Activated T-cell treated with anti-CD3 and anti-CD28 coated beads, Interleukin-2, amount 50 U/mL, for 24 hours (primary cell): ENCODE measurements at regions not wholly inside any gene's neighbourhood (a gene's known extent, or its start where the extent isn't known, plus 50 kb on each side); places are given as distances from the start of the nearest gene placed in this dataset.

Experiments
- DNase-seq: peaks from one replicate; pipeline ENCODE4 v3.0.0-alpha.2; 2020
- H3K27ac Mint-ChIP-seq: 2 replicates; pipeline ENCODE4 v1.8.0; 2020; ENCODE audit warnings: mild to moderate bottlenecking, mixed read lengths
- H3K27me3 Mint-ChIP-seq: 2 replicates; pipeline ENCODE4 v1.8.0; 2020; ENCODE audit warnings: mixed read lengths
- H3K36me3 Mint-ChIP-seq: 2 replicates; pipeline ENCODE4 v1.8.0; 2020; ENCODE audit warnings: low read depth, mixed read lengths
- H3K4me1 Mint-ChIP-seq: 2 replicates; pipeline ENCODE4 v1.8.0; 2020; ENCODE audit warnings: low read depth, mixed read lengths
- H3K4me3 Mint-ChIP-seq: 2 replicates; pipeline ENCODE4 v1.8.0; 2020; ENCODE audit warnings: mild to moderate bottlenecking, moderate library complexity, mixed read lengths
- H3K9me3 Mint-ChIP-seq: 2 replicates; pipeline ENCODE4 v1.8.0; 2020; ENCODE audit warnings: mixed read lengths

DNA sequence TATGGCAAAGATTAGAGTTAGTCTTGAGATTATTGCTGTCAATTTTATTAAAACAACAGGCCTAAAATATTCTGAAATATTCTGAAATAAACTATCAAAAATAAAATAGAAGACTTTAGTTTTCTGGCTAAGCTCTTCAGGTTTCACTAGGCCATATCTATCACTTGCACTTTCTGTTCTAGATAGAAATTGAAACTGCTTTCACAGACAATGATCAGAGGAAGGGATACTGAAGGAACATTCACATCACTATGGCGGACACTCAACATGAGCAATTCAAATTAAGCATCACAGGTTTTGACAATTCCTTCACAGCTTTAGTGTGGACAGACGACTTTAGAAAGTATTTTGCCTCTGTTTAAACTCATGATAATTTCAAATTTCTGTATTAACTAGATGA, 586.4 kb upstream of the REG3G start:
- Mint-ChIP-seq H3K27me3 (no peaks in the 10 kb centered on the region), H3K36me3 (no peaks in the 10 kb centered on the region), H3K4me1 (no peaks in the 10 kb centered on the region), H3K4me3 (no peak overlapping the region), H3K27ac (no peak overlapping the region), H3K9me3 (peaks cover 12% of the 10 kb centered on the region)
- no peak for DNase-seq

DNA sequence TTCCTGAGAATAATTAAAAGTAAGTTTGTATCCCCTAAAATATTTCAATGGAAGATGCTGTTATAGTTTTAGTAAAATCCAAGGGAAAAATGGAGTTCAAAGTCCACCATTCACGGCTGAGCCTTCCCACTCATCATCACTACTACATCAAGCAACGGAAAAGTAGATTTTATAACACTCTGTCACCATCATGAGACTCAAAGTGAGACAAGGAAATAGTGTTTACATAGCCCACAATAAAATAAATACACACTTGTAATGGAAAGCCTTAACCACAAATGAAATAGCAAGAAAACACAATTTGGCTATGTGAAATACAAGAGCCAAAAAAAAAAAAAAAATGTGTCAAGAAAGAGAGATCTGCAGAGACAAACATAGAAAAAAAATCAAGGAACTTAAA, 569.9 kb upstream of the REG3G start:
- H3K4me3 Mint-ChIP-seq: no peak overlapping the region
- no peaks in the 10 kb centered on the region for H3K4me1 Mint-ChIP-seq
- peaks cover 34% of the 10 kb centered on the region for H3K9me3 Mint-ChIP-seq
- H3K27me3 Mint-ChIP-seq: no peaks in the 10 kb centered on the region
- no peak for DNase-seq
- no peaks in the 10 kb centered on the region for H3K36me3 Mint-ChIP-seq
- H3K27ac Mint-ChIP-seq: no peak overlapping the region

DNA sequence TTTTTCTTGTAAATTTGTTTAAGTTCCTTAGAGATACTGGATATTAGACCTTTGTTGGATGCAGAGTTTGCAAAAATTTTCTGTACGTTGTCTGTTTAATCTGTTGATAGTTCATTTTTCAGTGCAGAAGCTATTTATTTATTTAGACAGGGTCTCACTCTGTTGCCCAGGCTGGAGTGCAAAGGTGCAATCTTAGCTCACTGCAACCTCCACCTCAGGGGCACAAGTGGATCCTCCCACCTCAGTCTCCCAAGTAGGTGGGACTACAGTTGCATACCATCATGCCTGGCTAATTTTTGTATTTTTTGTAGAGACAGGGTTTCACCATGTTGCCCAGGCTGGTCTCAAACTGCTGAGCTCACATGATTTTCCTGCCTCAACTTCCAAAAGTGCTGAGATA, 568.2 kb upstream of the REG3G start:
- H3K9me3 Mint-ChIP-seq: peaks cover 42% of the 10 kb centered on the region
- H3K27me3 Mint-ChIP-seq: no peaks in the 10 kb centered on the region
- H3K4me3 Mint-ChIP-seq: no peak overlapping the region
- no peak for DNase-seq
- H3K4me1 Mint-ChIP-seq: no peaks in the 10 kb centered on the region
- H3K36me3 Mint-ChIP-seq: no peaks in the 10 kb centered on the region
- no peak overlapping the region for H3K27ac Mint-ChIP-seq

DNA sequence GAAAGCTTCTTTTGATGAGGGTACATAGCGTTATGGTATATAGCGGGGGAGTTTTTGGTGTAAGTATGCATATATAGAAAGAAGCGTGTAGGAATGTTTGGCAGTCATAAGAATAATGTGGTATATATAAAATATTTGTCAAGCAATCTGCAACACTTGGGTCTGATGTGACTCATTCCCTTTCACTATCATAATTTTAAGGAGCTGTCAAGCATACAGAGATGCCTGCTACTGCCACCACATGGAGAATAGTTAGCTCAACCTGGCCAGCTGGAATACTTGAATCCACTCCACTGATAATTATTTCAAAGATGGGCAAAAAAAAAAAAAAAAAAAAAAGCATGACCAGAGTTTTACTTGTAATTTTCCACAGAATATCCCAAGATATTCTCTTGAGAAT, 559.8 kb upstream of the REG3G start:
- no peaks in the 10 kb centered on the region for H3K36me3 Mint-ChIP-seq
- no peak for DNase-seq
- no peaks in the 10 kb centered on the region for H3K27me3 Mint-ChIP-seq
- H3K4me3 Mint-ChIP-seq: no peak overlapping the region
- no peak overlapping the region for H3K27ac Mint-ChIP-seq
- H3K4me1 Mint-ChIP-seq: no peaks in the 10 kb centered on the region
- H3K9me3 Mint-ChIP-seq: peaks cover 23% of the 10 kb centered on the region

DNA sequence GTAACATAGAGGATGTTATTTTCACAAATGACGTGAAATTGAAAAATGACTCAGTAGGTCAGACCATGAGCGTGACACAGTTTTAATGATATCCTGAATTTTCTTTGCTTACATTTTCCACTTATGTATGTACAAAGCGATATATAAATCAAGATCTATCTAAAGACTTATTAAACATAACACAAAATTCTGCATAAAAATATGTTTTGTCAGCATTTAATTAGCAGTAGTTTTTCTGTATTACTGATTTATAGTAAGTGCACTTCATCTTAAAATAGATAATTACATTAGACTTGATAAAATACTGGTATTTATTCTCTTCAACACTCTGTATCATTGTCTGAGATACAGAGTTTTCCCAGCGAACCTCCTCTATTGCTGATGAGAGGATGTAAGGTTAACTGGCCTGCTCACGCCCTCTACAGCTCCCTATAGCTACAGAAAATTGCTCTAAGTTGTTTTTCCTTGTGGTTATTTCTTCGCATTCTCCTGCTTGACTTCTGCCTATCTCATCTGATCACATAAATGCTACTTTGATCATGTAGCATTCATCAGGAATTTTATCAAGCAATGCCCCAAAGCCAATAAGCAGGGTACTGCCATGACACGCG, 548.8 kb upstream of the REG3G start:
- DNase-seq: no peak
- Mint-ChIP-seq H3K4me3 (no peak overlapping the region), H3K36me3 (no peaks in the 10 kb centered on the region), H3K4me1 (no peaks in the 10 kb centered on the region), H3K27me3 (no peaks in the 10 kb centered on the region), H3K9me3 (peaks cover 13% of the 10 kb centered on the region), H3K27ac (no peak overlapping the region)

DNA sequence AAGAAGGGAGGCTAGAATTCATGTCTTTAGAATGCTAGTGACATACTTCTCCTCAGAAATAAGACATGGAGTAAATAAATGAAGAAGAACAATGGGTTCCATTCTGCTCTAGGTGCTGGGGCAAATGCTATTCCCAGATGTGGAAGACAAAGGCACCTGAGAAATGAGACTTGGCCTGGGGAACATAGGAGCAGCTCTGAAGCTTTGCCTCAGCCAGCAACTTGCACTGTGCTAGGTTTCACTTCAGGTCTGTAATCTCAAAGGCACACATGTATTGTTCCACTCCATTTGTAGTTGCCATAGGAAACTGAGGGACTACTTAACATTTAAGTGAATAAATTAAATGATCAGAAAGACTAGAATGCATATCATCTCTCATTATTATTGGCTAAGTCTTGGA, 538.9 kb upstream of the REG3G start:
- H3K4me1 Mint-ChIP-seq: no peaks in the 10 kb centered on the region
- no peak for DNase-seq
- H3K27ac Mint-ChIP-seq: no peak overlapping the region
- H3K36me3 Mint-ChIP-seq: no peaks in the 10 kb centered on the region
- H3K9me3 Mint-ChIP-seq: peaks cover 22% of the 10 kb centered on the region
- no peak overlapping the region for H3K4me3 Mint-ChIP-seq
- H3K27me3 Mint-ChIP-seq: no peaks in the 10 kb centered on the region

DNA sequence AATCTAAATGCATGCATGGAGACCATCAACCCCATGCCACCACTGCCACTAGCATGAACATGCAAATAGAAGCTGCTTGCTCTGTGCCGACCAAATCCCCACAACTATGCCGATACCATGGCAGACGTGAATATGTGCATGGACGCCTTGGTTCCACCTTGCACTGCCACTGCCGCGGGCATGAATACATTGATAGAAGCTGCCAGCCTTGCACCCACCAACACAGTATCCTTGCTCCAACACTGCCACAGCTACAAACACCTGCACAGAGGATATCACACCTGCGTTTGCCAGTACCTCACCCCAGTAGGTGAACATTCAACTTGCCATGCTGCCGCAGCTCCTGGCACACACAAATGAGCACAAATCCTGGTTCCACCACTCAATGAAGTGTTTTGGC, 527.4 kb upstream of the REG3G start:
- no peaks in the 10 kb centered on the region for H3K27me3 Mint-ChIP-seq
- DNase-seq: no peak
- peaks cover 43% of the 10 kb centered on the region for H3K9me3 Mint-ChIP-seq
- no peaks in the 10 kb centered on the region for H3K36me3 Mint-ChIP-seq
- no peak overlapping the region for H3K4me3 Mint-ChIP-seq
- H3K27ac Mint-ChIP-seq: no peak overlapping the region
- H3K4me1 Mint-ChIP-seq: no peaks in the 10 kb centered on the region

DNA sequence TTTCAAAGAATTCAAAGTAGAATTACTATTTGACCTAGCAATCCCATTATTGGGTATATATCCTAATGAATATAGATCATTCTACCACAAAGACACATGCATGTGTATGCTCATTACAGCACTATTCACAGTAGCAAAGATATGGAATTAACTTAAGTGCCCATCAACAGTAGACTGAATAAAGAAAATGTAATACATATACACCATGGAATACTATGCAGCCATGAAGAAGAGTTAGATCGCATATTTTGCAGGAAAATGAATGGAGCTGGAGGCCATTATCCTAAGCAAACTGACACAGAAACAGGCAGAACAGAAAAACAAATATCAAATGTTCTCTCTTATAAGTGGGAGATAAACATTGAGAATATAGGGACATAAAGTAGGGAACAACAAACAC, 519.2 kb upstream of the REG3G start:
- peaks cover 47% of the 10 kb centered on the region for H3K9me3 Mint-ChIP-seq
- no peak for DNase-seq
- no peaks in the 10 kb centered on the region for H3K36me3 Mint-ChIP-seq
- H3K4me3 Mint-ChIP-seq: no peak overlapping the region
- no peaks in the 10 kb centered on the region for H3K27me3 Mint-ChIP-seq
- H3K4me1 Mint-ChIP-seq: no peaks in the 10 kb centered on the region
- no peak overlapping the region for H3K27ac Mint-ChIP-seq

DNA sequence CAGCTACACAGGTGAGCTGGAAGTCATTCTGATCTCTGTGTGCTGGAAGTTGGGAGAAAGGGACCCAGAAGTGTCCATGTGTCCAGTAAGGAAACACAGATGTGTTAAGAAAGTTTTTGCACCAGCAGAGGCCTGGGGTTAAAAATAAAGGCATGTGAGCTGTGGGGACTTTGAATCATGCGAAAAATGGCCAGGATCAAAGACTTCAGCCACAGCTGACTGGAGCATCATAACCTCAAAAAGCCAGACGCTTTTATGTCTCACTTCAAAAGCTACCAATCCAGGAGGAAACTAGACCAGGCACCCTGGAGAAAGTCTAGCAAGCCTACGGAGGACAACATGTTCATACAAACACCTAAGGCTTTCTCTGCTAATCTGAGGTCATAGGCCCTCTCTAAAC, 503.6 kb upstream of the REG3G start:
- no peaks in the 10 kb centered on the region for H3K4me1 Mint-ChIP-seq
- H3K4me3 Mint-ChIP-seq: no peak overlapping the region
- no peaks in the 10 kb centered on the region for H3K36me3 Mint-ChIP-seq
- peaks cover 23% of the 10 kb centered on the region for H3K9me3 Mint-ChIP-seq
- H3K27me3 Mint-ChIP-seq: no peaks in the 10 kb centered on the region
- DNase-seq: no peak
- H3K27ac Mint-ChIP-seq: no peak overlapping the region

DNA sequence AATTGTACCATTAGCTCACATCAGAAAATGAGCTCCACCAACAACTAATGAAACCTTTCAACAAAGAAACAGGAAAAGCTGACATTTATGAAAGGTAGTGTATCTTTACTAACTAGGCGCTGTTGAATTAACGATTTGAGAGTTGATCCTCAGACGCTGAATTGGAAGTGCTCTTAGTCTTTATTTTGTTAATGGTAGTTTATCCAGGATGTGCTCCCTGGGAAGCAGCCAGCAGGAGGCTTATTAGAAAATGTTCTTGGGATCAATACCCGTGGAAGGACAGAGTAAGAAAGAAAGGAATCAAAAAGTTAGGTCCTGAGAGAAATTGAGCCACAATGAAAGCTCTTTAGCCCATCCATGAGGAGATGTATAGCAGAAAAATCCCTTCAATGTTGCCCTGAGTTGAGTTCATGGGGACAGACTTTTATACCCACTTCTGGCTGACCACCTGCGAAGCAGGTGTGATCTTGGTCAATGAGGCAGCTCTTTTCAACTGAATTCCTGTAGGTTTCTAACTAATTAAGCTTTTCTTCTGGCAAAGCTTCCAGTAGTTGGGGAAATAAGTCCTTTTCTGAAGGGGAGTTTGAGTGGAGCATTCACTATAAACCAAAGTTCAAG, 492.6 kb upstream of the REG3G start:
- H3K9me3 Mint-ChIP-seq: peaks cover 6% of the 10 kb centered on the region
- H3K36me3 Mint-ChIP-seq: no peaks in the 10 kb centered on the region
- H3K4me3 Mint-ChIP-seq: no peak overlapping the region
- no peaks in the 10 kb centered on the region for H3K4me1 Mint-ChIP-seq
- H3K27me3 Mint-ChIP-seq: no peaks in the 10 kb centered on the region
- no peak for DNase-seq
- no peak overlapping the region for H3K27ac Mint-ChIP-seq

DNA sequence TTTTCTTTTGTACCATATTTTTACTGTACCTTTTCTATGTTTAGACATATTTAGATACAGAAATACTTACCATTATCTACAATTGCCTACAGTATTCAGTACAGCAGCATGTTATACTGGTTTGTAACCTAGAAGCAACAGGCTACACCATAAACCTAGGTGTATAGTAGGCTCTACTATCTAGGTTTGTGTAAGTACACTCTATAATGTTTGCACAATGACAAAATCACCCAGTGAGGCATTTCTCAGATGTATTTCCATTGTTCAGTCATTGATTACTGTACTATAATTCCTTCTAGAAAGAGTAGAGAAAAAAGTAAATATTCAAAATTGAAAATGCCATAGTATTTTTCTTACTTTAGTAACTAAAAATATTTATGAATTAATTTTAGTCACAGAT, 490.1 kb upstream of the REG3G start:
- H3K9me3 Mint-ChIP-seq: peaks cover 12% of the 10 kb centered on the region
- H3K4me1 Mint-ChIP-seq: no peaks in the 10 kb centered on the region
- DNase-seq: no peak
- H3K27me3 Mint-ChIP-seq: no peaks in the 10 kb centered on the region
- no peak overlapping the region for H3K4me3 Mint-ChIP-seq
- H3K27ac Mint-ChIP-seq: no peak overlapping the region
- H3K36me3 Mint-ChIP-seq: no peaks in the 10 kb centered on the region

DNA sequence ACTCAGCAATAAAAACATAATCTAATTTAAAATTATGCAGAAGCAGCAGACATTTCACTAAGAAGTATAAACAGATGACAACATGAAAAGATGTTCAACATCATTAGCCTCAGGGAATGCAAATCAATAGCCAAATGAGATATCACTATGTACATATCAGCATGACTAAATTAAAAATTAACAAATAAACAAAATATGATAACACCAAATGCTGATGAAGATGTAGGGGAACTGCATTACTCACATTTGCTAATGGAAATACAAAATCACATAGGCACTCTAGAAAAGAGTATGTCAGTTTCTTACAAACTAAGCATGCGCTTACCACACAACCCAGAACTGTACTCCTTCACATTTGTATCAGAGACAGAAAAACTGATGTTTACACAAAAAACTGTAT, 487.2 kb upstream of the REG3G start:
- H3K4me3 Mint-ChIP-seq: no peak overlapping the region
- no peaks in the 10 kb centered on the region for H3K4me1 Mint-ChIP-seq
- peaks cover 28% of the 10 kb centered on the region for H3K9me3 Mint-ChIP-seq
- H3K36me3 Mint-ChIP-seq: no peaks in the 10 kb centered on the region
- DNase-seq: no peak
- no peaks in the 10 kb centered on the region for H3K27me3 Mint-ChIP-seq
- no peak overlapping the region for H3K27ac Mint-ChIP-seq

DNA sequence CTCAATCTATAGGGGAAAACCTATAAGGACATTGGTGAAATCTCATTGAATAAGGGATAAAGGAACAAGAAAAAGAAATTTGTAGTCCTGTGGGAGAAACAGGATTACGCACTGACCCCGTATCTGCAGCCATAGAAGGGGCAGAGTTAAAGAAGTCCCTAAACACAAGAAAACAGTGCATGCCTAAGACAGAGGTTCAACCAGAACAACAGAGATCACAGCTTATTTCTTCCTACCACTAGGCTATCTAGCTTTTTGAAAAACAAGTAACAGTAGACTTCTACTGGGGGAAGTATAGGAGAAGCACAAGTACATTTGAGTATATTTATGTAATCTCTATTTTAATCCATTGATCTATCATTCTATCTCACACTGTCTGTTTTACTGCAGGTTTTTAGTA, 485.2 kb upstream of the REG3G start:
- no peaks in the 10 kb centered on the region for H3K4me1 Mint-ChIP-seq
- H3K36me3 Mint-ChIP-seq: no peaks in the 10 kb centered on the region
- no peak overlapping the region for H3K4me3 Mint-ChIP-seq
- no peaks in the 10 kb centered on the region for H3K27me3 Mint-ChIP-seq
- peaks cover 31% of the 10 kb centered on the region for H3K9me3 Mint-ChIP-seq
- DNase-seq: no peak
- H3K27ac Mint-ChIP-seq: no peak overlapping the region

DNA sequence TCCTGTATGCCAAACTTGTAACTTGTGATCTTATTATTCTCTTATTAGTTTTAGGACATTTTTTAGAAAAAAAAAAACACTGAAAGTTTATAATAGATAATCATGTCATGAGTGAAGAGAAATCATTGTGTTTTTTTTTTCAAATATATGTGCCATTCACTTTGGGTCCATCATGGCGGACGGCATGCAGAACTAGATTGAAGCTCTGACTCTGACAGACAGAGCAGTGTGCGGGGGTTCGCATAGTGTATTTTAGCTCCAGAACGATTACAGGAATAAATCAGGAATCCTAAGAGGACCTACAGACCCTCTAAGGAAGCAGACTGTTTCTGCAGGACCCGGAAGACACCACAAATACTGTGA, 484.4 kb upstream of the REG3G start:
- DNase-seq: no peak
- no peaks in the 10 kb centered on the region for H3K4me1 Mint-ChIP-seq
- no peak overlapping the region for H3K4me3 Mint-ChIP-seq
- H3K27ac Mint-ChIP-seq: no peak overlapping the region
- H3K27me3 Mint-ChIP-seq: no peaks in the 10 kb centered on the region
- H3K9me3 Mint-ChIP-seq: peaks cover 31% of the 10 kb centered on the region
- H3K36me3 Mint-ChIP-seq: no peaks in the 10 kb centered on the region

DNA sequence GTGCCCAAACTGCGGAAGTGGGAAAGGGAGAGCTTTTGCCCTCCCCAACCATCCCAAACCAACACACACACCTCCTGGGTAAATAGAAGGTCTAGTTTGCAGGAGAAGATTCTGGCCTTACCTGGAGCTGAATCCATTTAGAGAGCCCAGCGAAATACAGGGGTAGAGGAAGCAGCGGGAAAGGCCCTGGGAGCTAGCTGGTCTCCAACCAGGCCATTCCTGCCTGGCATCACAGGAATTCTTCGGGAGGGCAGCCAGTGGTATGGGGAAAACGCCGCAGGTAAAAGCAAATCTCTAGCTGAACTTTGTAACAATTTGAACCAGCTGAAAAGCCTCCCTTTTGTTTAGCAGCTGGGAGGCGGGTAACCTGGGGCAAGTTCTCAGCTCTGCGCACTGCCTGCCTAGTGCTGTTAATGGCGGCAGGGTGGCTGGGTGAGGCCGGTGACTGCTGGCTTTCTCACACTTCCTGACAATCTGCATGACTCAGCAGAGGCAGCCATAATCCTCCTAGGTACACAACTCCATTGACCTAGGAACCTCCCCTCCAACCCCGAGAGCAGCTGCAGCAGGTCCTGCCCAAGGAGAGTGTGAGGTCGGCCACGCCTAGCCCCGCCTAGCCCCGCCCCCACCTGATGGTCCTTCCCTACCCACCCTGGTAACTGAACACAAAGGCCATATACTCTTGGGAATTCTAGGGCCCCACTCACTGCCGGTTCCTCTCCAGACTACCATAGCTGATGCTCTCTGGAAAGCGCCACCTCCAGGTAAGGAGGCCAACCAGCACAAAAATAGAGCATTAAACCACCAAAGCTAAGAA, 483.8 kb upstream of the REG3G start:
- H3K27me3 Mint-ChIP-seq: no peaks in the 10 kb centered on the region
- peaks cover 29% of the 10 kb centered on the region for H3K9me3 Mint-ChIP-seq
- no peaks in the 10 kb centered on the region for H3K4me1 Mint-ChIP-seq
- no peaks in the 10 kb centered on the region for H3K36me3 Mint-ChIP-seq
- no peak overlapping the region for H3K4me3 Mint-ChIP-seq
- DNase-seq: no peak
- H3K27ac Mint-ChIP-seq: no peak overlapping the region
